SK-N-MC (cell line): ENCODE measurements at regions not wholly inside any gene's neighbourhood (a gene's known extent, or its start where the extent isn't known, plus 50 kb on each side); places are given as distances from the start of the nearest gene placed in this dataset.

Source experiments
- EZH2 ChIP-seq: fragments of 200-600 bp; sonication (generic); IDR thresholded peaks from one replicate; pipeline ENCODE4 v1.6.1; 2017; ENCODE audit warnings: antibody characterized with exemption
- FOXP2 ChIP-seq: optimal IDR thresholded peaks from 2 replicates; pipeline ENCODE3; 2011; ENCODE audit warnings: mild to moderate bottlenecking, moderate library complexity; ENCODE audit not compliant: insufficient read depth; ENCODE audit errors: extremely low read length, control extremely low read depth
- POLR2AphosphoS5 ChIP-seq: IDR thresholded peaks from 2 replicates; pipeline ENCODE4 v1.6.1; 2012; ENCODE audit warnings: mild to moderate bottlenecking, low read depth, low read length, borderline replicate concordance

DNA sequence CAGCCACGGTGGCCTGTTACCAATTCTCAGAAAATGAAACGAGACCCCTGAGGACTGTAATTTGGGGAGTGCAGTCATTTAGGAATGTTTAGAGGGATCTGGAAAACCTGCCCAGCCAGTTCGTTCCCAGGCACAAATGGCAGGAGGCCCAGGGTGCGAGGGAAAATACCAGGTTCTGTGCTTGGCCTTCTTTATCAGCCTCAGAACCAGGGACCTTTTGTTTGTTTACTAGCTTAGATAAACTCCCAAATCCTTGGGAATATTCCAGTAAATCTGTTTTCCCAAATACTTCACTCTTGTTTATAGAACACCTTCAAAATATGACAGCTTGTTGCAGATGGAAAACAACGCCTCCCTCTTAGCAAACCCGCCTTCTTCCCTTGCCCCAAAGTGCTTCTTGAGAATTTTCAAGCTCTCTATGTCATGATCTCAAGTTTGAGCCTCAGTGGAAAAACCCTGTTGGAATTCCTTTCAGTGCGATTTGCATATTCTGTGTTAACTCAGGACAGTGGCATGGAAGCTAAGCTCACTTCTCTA lies 400.3 kb upstream of the SMIM21 start:
- TF ChIP-seq POLR2AphosphoS5 (no peak), EZH2 (no peak), FOXP2 (no peak)
